Putamen (tissue), 1 donor: ENCODE measurements at regions not wholly inside any gene's neighbourhood (a gene's known extent, or its start where the extent isn't known, plus 50 kb on each side); places are given as distances from the start of the nearest gene placed in this dataset.
A peak's percentile ranks its signal among the peaks of the same experiment; 100 is the strongest.

ENCODE experiments used
- DNase-seq: peaks from one replicate; pipeline ENCODE4 v3.0.0-alpha.2; 2016; ENCODE audit warnings: low spot score

DNA sequence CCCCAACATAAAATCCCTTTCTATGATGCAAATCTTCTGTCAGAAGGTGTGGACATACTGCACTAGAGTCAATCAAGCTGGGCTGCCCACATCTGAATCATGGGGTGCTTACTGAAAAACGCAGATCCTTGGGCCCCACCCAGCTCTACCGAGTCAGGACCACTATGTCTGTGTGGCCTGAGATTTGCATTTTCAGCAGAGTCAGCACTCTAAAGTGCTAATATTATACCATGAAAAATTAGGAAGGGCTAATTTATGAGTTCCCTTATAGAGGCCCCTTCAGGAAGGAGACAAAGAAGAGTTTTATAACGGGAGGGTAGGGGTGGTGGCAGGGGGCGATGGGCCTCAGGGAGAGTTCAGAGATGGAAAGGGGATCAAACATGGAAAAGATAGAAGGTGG is 163.3 kb upstream of the NABP1 start:
- no peak for DNase-seq

GRCh38 chr2:191515551-191515950 is 162.4 kb upstream of the NABP1 start:
- no peak for DNase-seq

DNA sequence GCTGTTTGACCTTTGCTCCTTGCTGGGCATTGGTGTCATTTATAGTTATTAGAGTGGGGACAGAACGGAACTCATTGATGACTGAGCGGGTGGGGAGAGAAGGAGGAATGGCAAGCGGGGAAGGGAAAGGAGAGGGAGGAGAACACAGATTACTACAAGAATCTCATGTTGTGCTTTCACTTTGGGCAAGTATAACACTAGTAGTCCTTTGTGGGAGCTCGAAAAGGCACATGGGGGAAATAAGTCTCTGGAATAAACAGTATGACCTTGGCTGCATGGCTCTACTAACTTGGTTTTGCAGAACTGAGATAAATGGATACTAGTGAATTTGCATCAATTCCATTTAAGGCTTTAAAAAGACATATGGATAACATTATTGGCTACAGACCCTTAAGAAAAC is 161.7 kb upstream of the NABP1 start:
- no peak for DNase-seq

DNA sequence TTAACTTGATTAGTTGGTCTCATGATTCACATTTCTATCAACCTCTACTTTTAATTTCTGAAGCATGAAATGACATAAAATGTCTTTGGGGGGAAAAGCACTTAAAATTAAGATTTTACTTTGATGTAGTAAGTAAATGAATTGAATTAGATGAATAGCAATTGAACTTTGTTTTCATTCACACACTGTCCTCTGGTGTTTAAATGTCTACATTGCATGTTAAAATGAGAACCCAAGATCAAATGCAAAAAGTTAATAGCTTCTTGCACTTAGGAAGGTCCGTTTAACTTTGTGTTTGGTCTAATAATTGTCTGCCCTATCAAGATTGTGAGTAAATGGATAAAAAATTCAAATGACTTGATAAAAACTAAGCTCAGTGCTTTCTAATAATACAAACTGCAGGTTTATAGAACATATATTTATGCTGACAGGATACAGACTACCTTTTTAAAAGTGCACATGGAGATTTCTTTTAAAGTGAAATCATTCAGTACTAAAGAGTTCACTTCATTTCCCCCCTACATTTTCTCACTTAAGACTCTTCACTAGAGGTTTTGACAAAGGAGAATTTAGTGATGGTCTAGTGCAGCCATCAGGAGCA is 156.2 kb upstream of the NABP1 start:
- DNase-seq: peak; percentile 5

DNA sequence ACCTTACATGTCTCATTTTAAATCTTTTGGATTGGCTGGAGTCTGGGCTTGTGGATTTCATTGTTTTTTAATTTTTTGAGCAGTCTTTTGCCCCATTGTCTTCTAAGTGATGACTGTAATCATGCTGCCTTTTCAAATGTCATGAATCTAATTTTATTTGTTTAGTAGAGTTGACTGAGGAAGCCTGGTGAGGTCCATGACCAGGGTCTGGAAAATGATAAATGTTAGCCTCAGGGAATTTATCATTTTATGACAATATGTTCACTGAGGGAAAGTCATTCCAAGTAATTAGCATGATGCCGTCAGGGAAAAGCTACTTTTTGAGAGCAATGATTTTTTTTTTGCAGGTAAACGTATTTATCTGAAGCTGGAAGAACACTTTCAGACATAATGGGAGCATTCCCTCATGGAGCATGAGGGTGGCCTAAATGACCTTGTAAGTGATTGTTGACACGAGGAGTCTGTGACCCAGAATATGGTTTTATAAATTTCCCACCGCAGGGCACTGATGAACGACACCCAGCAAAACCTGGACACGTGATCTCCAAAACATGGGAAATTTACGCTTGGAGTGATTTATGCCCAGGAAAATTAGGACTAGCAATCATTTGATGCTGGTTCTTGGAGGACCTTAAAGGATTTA is 155.3 kb upstream of the NABP1 start:
- no peak for DNase-seq

GRCh38 chr2:191526091-191526490 is 151.8 kb upstream of the NABP1 start:
- DNase-seq: no peak

GRCh38 chr2:191526536-191526935 is 151.4 kb upstream of the NABP1 start:
- no peak for DNase-seq

- no peak for DNase-seq
Measured at GRCh38 chr2:191526953-191527556, 150.9 kb upstream of the NABP1 start.

DNA sequence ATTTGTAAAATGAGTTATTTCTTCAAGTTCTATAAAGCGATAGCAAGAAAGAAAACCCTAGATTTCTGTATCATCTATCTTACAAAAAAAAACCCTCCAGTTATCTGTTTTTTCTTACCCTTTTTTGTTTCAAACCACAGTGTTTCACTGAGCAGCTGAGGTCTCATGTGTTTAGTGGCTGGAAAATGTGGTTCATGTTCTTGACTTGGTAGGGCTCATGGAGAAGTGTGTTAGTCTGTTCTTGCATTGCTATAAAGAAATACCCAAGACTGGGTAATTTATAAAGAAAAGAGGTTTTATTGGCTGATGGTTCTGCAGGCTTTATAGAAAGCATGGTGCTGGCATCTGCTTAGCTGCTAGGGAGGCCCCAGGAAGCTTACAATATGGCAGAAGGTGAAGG is 147.3 kb upstream of the NABP1 start:
- DNase-seq: no peak

DNA sequence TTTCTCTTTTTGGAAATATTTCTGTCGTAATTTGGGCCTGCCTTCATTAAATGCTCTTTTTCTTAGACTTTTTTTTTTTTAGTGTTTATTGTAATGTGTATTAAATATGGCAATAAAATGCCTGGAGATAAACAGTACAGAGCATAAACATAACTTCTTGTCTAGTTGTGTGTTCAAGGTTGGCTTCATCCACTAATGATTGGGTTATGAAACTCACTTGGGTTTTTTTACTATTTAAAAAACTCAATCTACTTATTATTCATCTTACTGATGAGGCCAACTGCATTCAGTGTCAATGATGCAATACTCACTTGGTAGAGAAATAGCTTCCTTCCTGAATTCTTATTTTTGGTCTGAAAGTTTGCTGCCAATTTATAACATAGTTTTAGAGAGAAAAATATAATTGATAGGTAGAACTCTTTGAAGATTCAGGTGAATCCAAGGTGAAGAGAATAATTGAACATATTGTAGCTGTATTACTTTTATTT is 144.2 kb upstream of the NABP1 start:
- DNase-seq: no peak

DNA sequence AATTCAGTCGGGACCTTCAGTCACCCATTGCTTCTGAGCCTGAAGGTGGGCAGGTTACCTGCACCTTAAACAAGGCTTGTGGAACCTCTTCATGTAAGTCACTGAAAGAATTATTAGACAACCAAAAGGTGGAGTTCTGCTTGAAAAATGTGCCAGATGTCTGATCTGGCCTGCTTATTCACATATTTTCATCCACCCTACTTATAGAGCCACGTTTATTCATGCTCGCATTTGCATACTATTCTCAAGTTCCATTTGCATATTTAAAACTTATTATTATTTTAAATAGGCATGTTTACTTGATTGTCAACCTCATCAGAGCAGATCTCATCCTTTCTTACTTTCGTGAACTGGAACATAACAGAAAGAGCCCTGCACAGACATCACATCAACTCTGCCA is 140.0 kb upstream of the NABP1 start:
- no peak for DNase-seq

DNA sequence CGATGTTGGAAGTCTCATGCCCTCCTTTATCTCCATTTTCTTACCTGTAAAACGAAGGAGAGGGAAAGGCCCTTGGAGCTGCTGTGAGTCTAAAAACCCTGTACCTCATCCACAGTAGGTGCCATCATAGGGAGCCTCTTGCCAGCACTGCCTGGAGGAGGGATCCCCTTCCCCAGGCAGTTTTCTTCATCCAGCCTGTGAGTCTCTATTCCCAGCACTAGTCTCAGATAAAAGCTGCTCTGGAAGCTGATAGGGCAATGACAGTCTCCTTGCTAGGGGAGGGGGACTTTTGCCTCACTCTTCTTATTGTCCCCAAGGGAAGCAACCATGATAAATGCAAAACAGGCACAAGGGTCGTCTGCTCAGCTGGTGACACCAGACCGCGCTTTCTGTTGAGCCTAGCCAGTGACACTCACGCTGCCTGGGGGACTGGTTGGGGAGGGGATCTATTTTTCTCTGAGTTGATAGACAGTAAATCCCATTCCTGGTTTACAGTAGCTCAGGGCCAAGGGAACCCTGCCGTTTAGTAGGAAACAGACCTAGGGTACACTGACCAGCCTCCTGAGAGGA is 139.5 kb upstream of the NABP1 start:
- DNase-seq: no peak

DNA sequence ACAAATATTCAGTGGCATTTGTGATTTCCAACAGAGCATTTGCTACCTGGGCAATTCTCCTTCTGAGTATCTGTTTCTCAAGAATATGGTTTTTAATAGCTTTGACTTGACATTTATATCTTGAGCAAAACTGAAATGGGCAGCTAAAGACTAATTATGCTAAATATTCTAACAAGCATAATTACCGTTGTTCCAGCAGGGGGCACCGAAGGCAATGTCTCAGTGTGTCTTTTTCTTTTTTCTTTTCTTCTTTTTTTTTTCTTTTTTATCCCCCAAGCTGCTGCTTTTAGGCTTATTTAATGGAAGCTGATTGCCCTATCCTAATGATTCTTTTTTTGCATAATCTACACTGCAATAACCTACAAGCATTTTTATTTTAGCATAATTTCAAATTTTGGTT is 138.9 kb upstream of the NABP1 start:
- no peak for DNase-seq

DNA sequence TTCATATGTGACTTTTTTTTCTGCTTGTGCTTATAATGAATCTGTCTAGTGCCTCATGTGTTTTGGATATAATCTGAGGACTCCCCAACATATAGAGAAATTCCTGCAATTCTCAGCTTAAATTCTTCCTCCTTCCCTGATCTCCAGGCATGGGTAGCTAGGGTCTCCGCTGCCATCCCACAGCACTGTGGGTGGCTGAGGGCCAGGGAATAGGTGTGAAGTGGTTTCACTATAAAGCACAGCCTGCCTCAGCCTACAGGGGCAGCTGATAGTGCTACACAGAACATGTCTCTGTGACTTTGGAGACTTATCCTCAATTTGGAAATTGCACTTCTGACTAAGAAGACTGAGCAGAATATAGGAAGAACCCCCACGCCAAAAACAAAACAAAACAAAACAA is 137.3 kb upstream of the NABP1 start:
- DNase-seq: no peak

- no peak for DNase-seq
Measured at GRCh38 chr2:191543708-191544107, 134.2 kb upstream of the NABP1 start.

- no peak for DNase-seq
Measured at GRCh38 chr2:191544461-191545062, 133.4 kb upstream of the NABP1 start.

GRCh38 chr2:191545361-191545760 is 132.6 kb upstream of the NABP1 start:
- no peak for DNase-seq

- no peak for DNase-seq
Measured at GRCh38 chr2:191552066-191552465, 125.9 kb upstream of the NABP1 start.

- no peak for DNase-seq
Measured at GRCh38 chr2:191554240-191554639, 123.7 kb upstream of the NABP1 start.

- peak; percentile 75 for DNase-seq
Measured at GRCh38 chr2:191555092-191555742, 122.7 kb upstream of the NABP1 start.

DNA sequence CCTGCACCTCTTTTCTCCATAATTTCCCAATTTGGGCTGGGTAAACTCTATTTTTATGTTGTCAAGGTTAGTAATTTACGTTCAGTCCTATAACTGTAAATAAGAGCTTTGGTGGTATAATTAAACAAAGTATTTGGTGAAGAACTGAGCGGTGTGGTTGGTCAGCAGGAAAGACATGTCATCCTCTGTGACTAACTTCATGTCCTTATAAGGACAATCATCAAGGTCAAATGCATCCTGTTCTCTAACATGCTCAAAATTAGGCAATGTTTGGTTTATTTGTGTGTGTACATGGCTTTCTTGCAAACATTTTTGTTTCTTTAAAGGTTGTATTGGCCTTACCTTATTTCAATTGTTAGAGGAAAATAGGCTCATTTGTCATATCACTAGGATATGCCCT is 121.5 kb upstream of the NABP1 start:
- DNase-seq: no peak

GRCh38 chr2:191557841-191558240 is 120.1 kb upstream of the NABP1 start:
- no peak for DNase-seq
